NCI-H1417 (cell line): ENCODE measurements at regions not wholly inside any gene's neighbourhood (a gene's known extent, or its start where the extent isn't known, plus 50 kb on each side); places are given as distances from the start of the nearest gene placed in this dataset.
"Not testable (repeated sequence)": the region's sequence is repeated elsewhere in the genome, so short reads cannot be mapped to it uniquely, and the experiment has no call there.

Experiments used
- DNase-seq, 3 experiments: peaks; one replicate each; lab custom pipeline; 2025; lab: John Stamatoyannopoulos, UW

- DNase-seq, result no peak
Observed at GRCh38 chr2:131584380-131584779, 56.7 kb downstream of the CCDC74A start.

- no peak for DNase-seq
Observed at GRCh38 chr2:131584940-131585339, 57.3 kb downstream of the CCDC74A start.

- no peak for DNase-seq
Observed at GRCh38 chr2:131588152-131588873, 60.6 kb downstream of the CCDC74A start.

- not testable (repeated sequence) for DNase-seq
Observed at GRCh38 chr2:131589126-131589525, 61.4 kb downstream of the CCDC74A start.

- DNase-seq, result no peak
Observed at GRCh38 chr2:131590366-131590765, 62.7 kb downstream of the CCDC74A start.

- no peak for DNase-seq
Observed at GRCh38 chr2:131590896-131591295, 63.2 kb downstream of the CCDC74A start.

GRCh38 chr2:131596561-131596960 lies 68.9 kb downstream of the CCDC74A start:
- DNase-seq, result not testable (repeated sequence)

- not testable (repeated sequence) for DNase-seq
Observed at GRCh38 chr2:131602444-131602843, 74.8 kb downstream of the CCDC74A start.

GRCh38 chr2:131604652-131605051 lies 77.0 kb downstream of the CCDC74A start:
- DNase-seq, result not testable (repeated sequence)

GRCh38 chr2:131606366-131606765 lies 78.7 kb downstream of the CCDC74A start:
- DNase-seq, result not testable (repeated sequence)

GRCh38 chr2:131607056-131607455 lies 79.4 kb downstream of the CCDC74A start:
- not testable (repeated sequence) for DNase-seq

GRCh38 chr2:131614539-131614938 lies 86.9 kb downstream of the CCDC74A start:
- DNase-seq, result not testable (repeated sequence)

GRCh38 chr2:131618320-131618719 lies 90.6 kb downstream of the CCDC74A start:
- not testable (repeated sequence) for DNase-seq

- not testable (repeated sequence) for DNase-seq
Observed at GRCh38 chr2:131622874-131623273, 95.2 kb downstream of the CCDC74A start.

GRCh38 chr2:131626011-131626410 lies 98.3 kb downstream of the CCDC74A start:
- not testable (repeated sequence) for DNase-seq

GRCh38 chr2:131626565-131626964 lies 98.9 kb downstream of the CCDC74A start:
- DNase-seq, result not testable (repeated sequence)

GRCh38 chr2:131627777-131628176 lies 100.1 kb downstream of the CCDC74A start:
- DNase-seq, result not testable (repeated sequence)

GRCh38 chr2:131631648-131632047 lies 104.0 kb downstream of the CCDC74A start:
- DNase-seq, result not testable (repeated sequence)

- not testable (repeated sequence) for DNase-seq
Observed at GRCh38 chr2:131633405-131633804, 105.7 kb downstream of the CCDC74A start.

GRCh38 chr2:131633827-131634695 lies 106.4 kb downstream of the CCDC74A start:
- DNase-seq, result not testable (repeated sequence)

GRCh38 chr2:131635611-131636010 lies 107.9 kb downstream of the CCDC74A start:
- no peak for DNase-seq

- not testable (repeated sequence) for DNase-seq
Observed at GRCh38 chr2:131636704-131637308, 109.1 kb downstream of the CCDC74A start.
